BE2C (cell line): ENCODE measurements at regions not wholly inside any gene's neighbourhood (a gene's known extent, or its start where the extent isn't known, plus 50 kb on each side); places are given as distances from the start of the nearest gene placed in this dataset.

Source experiments
- DNase-seq: peaks from one replicate; pipeline ENCODE4 v3.0.0-alpha.2; 2020
- H3K27me3 ChIP-seq: fragments of 250-450 bp; sonication (Bioruptor Pico); 2 replicates; pipeline ENCODE4 v1.5.1; 2020; ENCODE audit warnings: mild to moderate bottlenecking
- H3K36me3 ChIP-seq: fragments of 250-450 bp; sonication (Bioruptor Pico); 2 replicates; pipeline ENCODE4 v1.5.1; 2020; ENCODE audit warnings: mild to moderate bottlenecking
- H3K4me1 ChIP-seq: fragments of 250-450 bp; sonication (Bioruptor Pico); 2 replicates; pipeline ENCODE4 v1.5.1; 2020
- H3K4me3 ChIP-seq: 2 replicates; pipeline ENCODE4 v1.5.1; 2011; ENCODE audit warnings: low read depth, low read length
- H3K9me3 ChIP-seq: fragments of 250-450 bp; sonication (Bioruptor Pico); 2 replicates; pipeline ENCODE4 v1.5.1; 2020
- TF ChIP-seq, protein P1 (sequence below): IDR thresholded peaks from 2 replicates; pipeline ENCODE4 v1.5.1; 2012; ENCODE audit warnings: mild to moderate bottlenecking, low read depth, low read length

DNA sequence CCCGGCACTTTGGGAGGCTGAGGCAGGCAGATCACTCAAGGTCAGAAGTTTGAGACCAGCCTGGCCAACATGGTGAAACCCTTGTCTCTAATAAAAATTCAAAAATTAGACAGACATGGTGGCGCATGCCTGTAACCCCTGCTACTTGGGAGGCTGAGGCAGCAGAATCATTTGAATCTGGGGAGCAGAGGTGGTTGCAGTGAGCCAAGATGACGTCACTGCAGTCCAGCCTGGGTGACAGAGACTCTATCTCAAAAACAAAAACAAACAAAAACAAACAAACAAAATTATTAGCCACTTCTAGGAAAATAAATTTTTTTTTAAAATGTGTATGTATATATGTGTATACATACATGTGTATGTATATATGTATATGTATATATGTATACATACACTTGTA lies 320.3 kb upstream of the ADGRL4 start:
- no peak for DNase-seq
- Histone ChIP-seq H3K9me3 (no peaks in the 10 kb centered on the region), H3K27me3 (no peaks in the 10 kb centered on the region), H3K4me1 (no peaks in the 10 kb centered on the region), H3K36me3 (no peaks in the 10 kb centered on the region), H3K4me3 (no peak overlapping the region)
- TF ChIP-seq, protein P1, sequence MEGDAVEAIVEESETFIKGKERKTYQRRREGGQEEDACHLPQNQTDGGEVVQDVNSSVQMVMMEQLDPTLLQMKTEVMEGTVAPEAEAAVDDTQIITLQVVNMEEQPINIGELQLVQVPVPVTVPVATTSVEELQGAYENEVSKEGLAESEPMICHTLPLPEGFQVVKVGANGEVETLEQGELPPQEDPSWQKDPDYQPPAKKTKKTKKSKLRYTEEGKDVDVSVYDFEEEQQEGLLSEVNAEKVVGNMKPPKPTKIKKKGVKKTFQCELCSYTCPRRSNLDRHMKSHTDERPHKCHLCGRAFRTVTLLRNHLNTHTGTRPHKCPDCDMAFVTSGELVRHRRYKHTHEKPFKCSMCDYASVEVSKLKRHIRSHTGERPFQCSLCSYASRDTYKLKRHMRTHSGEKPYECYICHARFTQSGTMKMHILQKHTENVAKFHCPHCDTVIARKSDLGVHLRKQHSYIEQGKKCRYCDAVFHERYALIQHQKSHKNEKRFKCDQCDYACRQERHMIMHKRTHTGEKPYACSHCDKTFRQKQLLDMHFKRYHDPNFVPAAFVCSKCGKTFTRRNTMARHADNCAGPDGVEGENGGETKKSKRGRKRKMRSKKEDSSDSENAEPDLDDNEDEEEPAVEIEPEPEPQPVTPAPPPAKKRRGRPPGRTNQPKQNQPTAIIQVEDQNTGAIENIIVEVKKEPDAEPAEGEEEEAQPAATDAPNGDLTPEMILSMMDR = no peak

DNA sequence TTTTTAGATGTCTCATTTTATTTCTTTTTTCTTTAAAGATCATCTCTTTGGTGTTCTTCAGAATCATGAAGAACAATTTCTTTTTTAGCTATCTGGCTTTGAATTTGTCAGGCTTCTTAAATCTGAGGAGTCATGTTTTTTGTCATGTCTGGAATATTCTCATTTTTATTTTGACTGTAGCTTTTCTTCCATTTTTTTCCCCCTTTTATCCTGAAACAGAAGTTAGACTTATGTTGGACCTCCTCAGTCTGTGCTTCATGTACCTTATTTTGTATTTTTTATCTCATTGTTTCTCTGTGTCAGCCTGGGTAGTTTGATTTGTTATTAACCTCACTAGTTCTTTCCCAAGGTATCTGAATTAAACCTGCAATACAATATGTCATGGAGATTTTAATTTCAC lies 319.2 kb upstream of the ADGRL4 start:
- Histone ChIP-seq H3K27me3 (no peaks in the 10 kb centered on the region), H3K4me3 (no peak overlapping the region), H3K4me1 (no peaks in the 10 kb centered on the region), H3K9me3 (no peaks in the 10 kb centered on the region), H3K36me3 (no peaks in the 10 kb centered on the region)
- no peak for DNase-seq
- TF ChIP-seq, protein P1 = no peak

DNA sequence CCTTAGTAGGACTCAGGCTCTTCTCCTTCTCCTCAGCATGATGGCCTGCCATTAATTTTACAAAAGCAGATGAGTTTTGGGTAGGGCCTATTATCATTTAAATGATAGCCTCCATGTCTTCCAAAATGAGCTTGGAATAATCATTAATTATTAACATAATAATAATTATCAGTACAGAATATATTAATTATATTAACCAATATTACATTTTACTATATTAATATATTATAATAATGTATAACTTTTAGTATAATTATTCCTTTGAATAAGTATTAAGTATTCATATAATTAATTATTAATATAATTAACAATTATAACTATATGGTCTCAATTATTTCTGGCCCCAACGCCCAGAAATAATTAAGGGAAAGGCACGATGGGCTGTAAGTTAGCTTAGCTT lies 318.6 kb upstream of the ADGRL4 start:
- no peaks in the 10 kb centered on the region for H3K4me1 ChIP-seq
- H3K36me3 ChIP-seq = no peaks in the 10 kb centered on the region
- no peak for DNase-seq
- H3K27me3 ChIP-seq = no peaks in the 10 kb centered on the region
- TF ChIP-seq, protein P1 = no peak
- H3K4me3 ChIP-seq = no peak overlapping the region
- no peaks in the 10 kb centered on the region for H3K9me3 ChIP-seq

DNA sequence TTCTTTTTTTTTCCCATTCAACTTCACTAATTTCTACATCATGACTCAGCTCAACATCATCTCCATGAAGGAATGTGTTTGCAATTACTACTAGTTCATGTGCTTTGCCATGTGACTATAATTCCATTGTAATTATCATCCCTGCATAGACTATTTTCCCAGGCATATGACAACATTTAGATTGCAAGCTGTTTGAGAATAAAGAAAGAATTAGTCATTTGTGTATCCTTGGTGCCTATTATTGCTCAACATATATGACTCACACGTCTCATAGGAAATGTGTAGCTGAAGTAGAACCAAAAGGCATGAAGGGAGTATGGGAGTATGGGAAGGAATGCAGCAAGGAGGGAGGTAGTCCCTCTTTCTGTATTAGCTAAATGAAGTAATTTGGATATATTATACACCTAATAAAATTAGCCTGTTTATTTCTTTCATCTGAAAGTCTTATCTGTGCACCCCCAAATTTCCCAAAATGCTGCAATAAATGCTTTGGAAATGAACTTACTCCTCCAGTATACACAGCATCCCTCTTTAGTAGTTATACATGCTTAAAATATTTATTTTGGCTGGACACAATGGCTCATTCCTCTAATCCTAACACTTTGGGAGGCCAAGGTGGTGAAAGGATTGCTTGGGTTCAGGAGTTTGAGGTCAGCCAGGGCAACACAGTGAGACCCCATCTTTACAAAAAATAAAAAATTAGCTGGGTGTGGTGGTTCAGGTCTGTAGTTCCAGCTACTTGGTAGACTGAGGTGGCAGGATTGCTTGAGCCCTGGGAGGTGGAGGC lies 316.9 kb upstream of the ADGRL4 start:
- no peak for DNase-seq
- TF ChIP-seq, protein P1 = no peak
- H3K36me3 ChIP-seq = no peaks in the 10 kb centered on the region

DNA sequence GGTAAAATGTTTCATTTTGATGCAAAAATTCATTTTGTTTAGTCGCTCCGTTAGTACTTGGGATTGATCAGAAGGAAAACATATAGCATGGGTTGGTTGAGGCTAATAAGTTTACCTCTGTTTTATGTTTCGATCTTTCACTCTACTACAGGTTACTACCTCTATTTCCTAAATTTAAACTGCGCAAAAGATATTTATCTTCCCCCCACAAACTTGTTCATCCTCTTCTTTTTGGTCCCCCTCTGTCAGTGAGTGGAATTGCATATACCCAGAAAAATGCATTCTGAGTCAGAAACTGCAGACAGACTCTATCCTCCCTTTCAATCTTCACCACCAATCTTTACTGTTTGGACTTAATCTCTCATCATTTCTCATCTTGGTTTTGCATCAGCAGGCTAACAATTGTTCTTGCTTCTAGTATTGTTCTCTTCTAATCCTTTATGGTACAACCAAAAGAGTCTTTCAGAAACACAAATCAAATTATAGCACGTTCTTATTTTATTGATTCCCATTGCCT lies 316.0 kb upstream of the ADGRL4 start:
- DNase-seq = no peak
- no peaks in the 10 kb centered on the region for H3K36me3 ChIP-seq

More for the DNA sequence above, 316.9 kb upstream of the ADGRL4 start:
- no peaks in the 10 kb centered on the region for H3K9me3 ChIP-seq
- no peaks in the 10 kb centered on the region for H3K27me3 ChIP-seq
- no peaks in the 10 kb centered on the region for H3K4me1 ChIP-seq
- no peak overlapping the region for H3K4me3 ChIP-seq

DNA sequence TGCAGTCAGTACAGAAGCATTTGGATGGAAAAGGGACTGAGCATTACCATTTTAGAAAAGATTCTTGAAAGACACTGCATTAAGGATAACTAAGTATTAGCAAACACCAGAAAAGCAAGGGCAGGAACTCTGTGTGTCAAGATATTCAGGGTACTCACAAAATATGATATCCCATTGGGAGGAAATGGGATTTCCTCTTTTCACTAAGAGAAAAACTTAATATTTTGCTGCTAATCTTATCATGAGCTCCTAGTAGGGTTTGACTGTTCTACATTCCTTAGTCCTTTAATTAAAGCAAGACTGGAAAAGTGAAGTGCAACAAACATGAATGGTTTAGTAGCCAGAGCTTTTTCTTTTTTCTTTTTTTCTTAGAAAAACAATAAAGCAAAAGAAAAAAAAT lies 305.9 kb upstream of the ADGRL4 start:
- Histone ChIP-seq H3K36me3 (no peaks in the 10 kb centered on the region), H3K4me3 (no peak overlapping the region), H3K9me3 (no peaks in the 10 kb centered on the region), H3K4me1 (no peaks in the 10 kb centered on the region), H3K27me3 (no peaks in the 10 kb centered on the region)
- no peak for DNase-seq
- TF ChIP-seq, protein P1 = no peak

More for the DNA sequence above, 316.0 kb upstream of the ADGRL4 start:
- TF ChIP-seq, protein P1 = no peak
- Histone ChIP-seq H3K9me3 (no peaks in the 10 kb centered on the region), H3K4me3 (no peak overlapping the region), H3K4me1 (no peaks in the 10 kb centered on the region), H3K27me3 (no peaks in the 10 kb centered on the region)
